K562 (cell line): ENCODE measurements at regions not wholly inside any gene's neighbourhood (a gene's known extent, or its start where the extent isn't known, plus 50 kb on each side); places are given as distances from the start of the nearest gene placed in this dataset.

Experiments used
- BRD4 ChIP-seq: fragments of 200-600 bp; sonication (generic); IDR thresholded peaks from 2 replicates; pipeline ENCODE4 v1.6.1; 2017; ENCODE audit warnings: inconsistent platforms
- CTCF ChIP-seq, 3 experiments: IDR thresholded peaks in 2 of 3; conservative IDR thresholded peaks in 1 of 3; 2 replicates each; pipeline ENCODE4 v1.5.1; 2011 to 2012; ENCODE audit warnings: low read length in 3 of 3, mild to moderate bottlenecking in 3 of 3, control low read depth in 2 of 3, improper control_type of control experiment in 1 of 3, inconsistent platforms in 1 of 3, low read depth in 1 of 3, mixed read lengths in 1 of 3, moderate library complexity in 1 of 3; ENCODE audit not compliant: insufficient read depth in 2 of 3
- ETV6 ChIP-seq, 3 experiments: fragments of 150-350 bp in 1 of 3; sonication (generic) in 1 of 3; formaldehyde crosslinking in 1 of 3; IDR thresholded peaks; 2 replicates each; pipeline versions ENCODE4 v1.6.1 to v1.8.0; 2014 to 2022; ENCODE audit warnings: borderline replicate concordance in 2 of 3, low read depth in 2 of 3, antibody characterized with exemption in 1 of 3, low read length in 1 of 3, mild to moderate bottlenecking in 1 of 3, missing genetic modification reagents in 1 of 3
- EZH2 ChIP-seq: IDR thresholded peaks from 2 replicates; pipeline ENCODE4 v1.6.1; 2012; ENCODE audit warnings: low read depth, mild to moderate bottlenecking, inconsistent platforms, low read length, borderline replicate concordance
- FOXA3 ChIP-seq, 2 experiments: fragments of 450-650 bp in 1 of 2; sonication (generic) in 1 of 2; formaldehyde crosslinking; IDR thresholded peaks in 1 of 2; conservative IDR thresholded peaks in 1 of 2; 2 replicates each; pipeline versions ENCODE4 v1.4.0 to v1.8.0; 2020 to 2022; ENCODE audit warnings: mild to moderate bottlenecking in 2 of 2, missing genetic modification reagents in 1 of 2
- PCBP2 ChIP-seq: fragments of 200-400 bp; formaldehyde crosslinking; IDR thresholded peaks from 2 replicates; pipeline ENCODE4 v1.6.1; 2018; ENCODE audit warnings: low read length, low read depth, mild to moderate bottlenecking, moderate library complexity; ENCODE audit not compliant: poor library complexity, severe bottlenecking
- RBM39 ChIP-seq: fragments of 200-400 bp; formaldehyde crosslinking; optimal IDR thresholded peaks from 2 replicates; pipeline ENCODE3; 2018; ENCODE audit warnings: low read depth, low read length
- TSHZ1 ChIP-seq: fragments of 250-450 bp; sonication (Bioruptor Pico); IDR thresholded peaks from 2 replicates; pipeline ENCODE4 v1.4.0; 2020; ENCODE audit warnings: mild to moderate bottlenecking, moderate library complexity
- ZBTB7A ChIP-seq: IDR thresholded peaks from 2 replicates; pipeline ENCODE4 v1.6.1; 2011; ENCODE audit warnings: low read depth, mild to moderate bottlenecking, low read length, moderate library complexity, borderline replicate concordance; ENCODE audit not compliant: control insufficient read depth
- ZNF644 ChIP-seq: fragments of 200-800 bp; sonication (Bioruptor generic); IDR thresholded peaks from 2 replicates; pipeline ENCODE4 v1.6.1; 2016; ENCODE audit warnings: low read depth, missing genetic modification characterization, missing compliant biosample characterization

GRCh38 chr7:45971661-45972175, 50.6 kb upstream of the IGFBP3 start:
- TF ChIP-seq CTCF (IDR thresholded peaks at IDR 0.05 in 2 of 3, conservative IDR thresholded peaks at IDR 0.05 in 1 of 3; ENCODE audit: insufficient read depth in 2 of 3, low read depth in 1 of 3, low read length in 3 of 3) (no peak), TSHZ1 (no peak), ZNF644 (no peak), RBM39 (no peak), BRD4 (no peak), FOXA3 (CRISPR knock-in tag; conservative IDR thresholded peaks at IDR 0.05 in 1 of 2, IDR thresholded peaks at IDR 0.05 in 1 of 2) (no peak), ZBTB7A (no peak), ETV6 (IDR thresholded peaks at IDR 0.05; ENCODE audit: borderline replicate concordance in 1 of 2, low read depth in 2 of 2, low read length in 1 of 2) (no peak), ETV6 (CRISPR knock-in tag; IDR thresholded peaks at IDR 0.05; ENCODE audit: borderline replicate concordance) (no peak), PCBP2 (no peak), EZH2 (no peak)
